GM18867 (cell line): ENCODE measurements at regions not wholly inside any gene's neighbourhood (a gene's known extent, or its start where the extent isn't known, plus 50 kb on each side); places are given as distances from the start of the nearest gene placed in this dataset.
"Not testable (repeated sequence)": the region's sequence is repeated elsewhere in the genome, so short reads cannot be mapped to it uniquely, and the experiment has no call there.

Experiments used
- ATAC-seq: cut with Tn5 transposase; IDR thresholded peaks from one replicate; pipeline ENCODE4 v1.9.1; 2021; ENCODE audit warnings: mild to moderate bottlenecking, moderate library complexity; ENCODE audit not compliant: unreplicated experiment

GRCh38 chr12:34219046-34219770, 196.9 kb downstream of the ALG10 start:
- ATAC-seq, result no peak

GRCh38 chr12:34220079-34220478, 197.8 kb downstream of the ALG10 start:
- not testable (repeated sequence) for ATAC-seq

GRCh38 chr12:34223640-34224039, 201.3 kb downstream of the ALG10 start:
- no peak for ATAC-seq

GRCh38 chr12:34226044-34226443, 203.7 kb downstream of the ALG10 start:
- not testable (repeated sequence) for ATAC-seq

- not testable (repeated sequence) for ATAC-seq
Observed at GRCh38 chr12:34228046-34228445, 205.8 kb downstream of the ALG10 start.

GRCh38 chr12:34229033-34229432, 206.7 kb downstream of the ALG10 start:
- not testable (repeated sequence) for ATAC-seq

- ATAC-seq, result no peak
Observed at GRCh38 chr12:34233618-34234017, 211.3 kb downstream of the ALG10 start.

GRCh38 chr12:34236073-34236472, 213.8 kb downstream of the ALG10 start:
- ATAC-seq, result no peak

- no peak for ATAC-seq
Observed at GRCh38 chr12:34244608-34245007, 222.3 kb downstream of the ALG10 start.

- no peak for ATAC-seq
Observed at GRCh38 chr12:34249271-34249670, 227.0 kb downstream of the ALG10 start.

- not testable (repeated sequence) for ATAC-seq
Observed at GRCh38 chr12:34251879-34252278, 229.6 kb downstream of the ALG10 start.

- no peak for ATAC-seq
Observed at GRCh38 chr12:34253674-34254073, 231.4 kb downstream of the ALG10 start.

GRCh38 chr12:34257093-34257492, 234.8 kb downstream of the ALG10 start:
- no peak for ATAC-seq

GRCh38 chr12:34262140-34262539, 239.8 kb downstream of the ALG10 start:
- not testable (repeated sequence) for ATAC-seq

- ATAC-seq, result no peak
Observed at GRCh38 chr12:34264110-34264509, 241.8 kb downstream of the ALG10 start.

- ATAC-seq, result not testable (repeated sequence)
Observed at GRCh38 chr12:34273703-34274102, 251.4 kb downstream of the ALG10 start.

GRCh38 chr12:34275129-34275528, 252.8 kb downstream of the ALG10 start:
- ATAC-seq, result no peak

GRCh38 chr12:34286483-34286882, 264.2 kb downstream of the ALG10 start:
- ATAC-seq, result no peak

- no peak for ATAC-seq
Observed at GRCh38 chr12:34286934-34287333, 264.6 kb downstream of the ALG10 start.

- ATAC-seq, result no peak
Observed at GRCh38 chr12:34287437-34287836, 265.1 kb downstream of the ALG10 start.

GRCh38 chr12:34287986-34288962, 266.0 kb downstream of the ALG10 start:
- no peak for ATAC-seq

- no peak for ATAC-seq
Observed at GRCh38 chr12:34288963-34289345, 266.7 kb downstream of the ALG10 start.
